SK-N-SH (cell line): ENCODE measurements at regions not wholly inside any gene's neighbourhood (a gene's known extent, or its start where the extent isn't known, plus 50 kb on each side); places are given as distances from the start of the nearest gene placed in this dataset.

Experiments
- FOXJ3 ChIP-seq: sonication (generic); formaldehyde crosslinking; IDR thresholded peaks from 2 replicates; pipeline ENCODE4 v1.5.1; 2020; ENCODE audit warnings: mild to moderate bottlenecking, missing genetic modification reagents
- RFX5 ChIP-seq: IDR thresholded peaks from 2 replicates; pipeline ENCODE4 v1.6.1; 2012; ENCODE audit warnings: mild to moderate bottlenecking, improper control_type of control experiment, low read length

DNA sequence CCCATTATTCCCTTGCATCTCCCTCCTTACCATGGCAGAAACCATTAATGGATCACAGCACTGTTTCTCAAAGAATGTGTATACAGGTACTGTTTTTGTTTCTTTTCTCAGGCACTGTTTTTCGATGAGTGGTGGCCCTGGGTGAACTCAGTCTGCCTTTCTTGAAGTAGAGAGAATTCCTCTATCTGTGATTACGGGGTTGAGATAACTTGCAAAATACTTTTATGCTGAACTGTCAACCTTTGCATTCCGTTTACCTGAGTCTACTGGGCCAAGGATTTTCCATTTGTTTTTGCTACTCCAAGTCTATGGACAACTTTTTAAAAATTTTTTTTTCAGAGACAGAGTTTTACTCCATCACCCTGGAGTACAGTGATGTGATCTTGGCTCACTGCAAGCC lies 82.7 kb upstream of the CLINT1 start:
- TF ChIP-seq RFX5 (no peak), FOXJ3 (CRISPR knock-in tag) (no peak)
